Neural progenitor cell (in vitro differentiated cells): ENCODE measurements at regions not wholly inside any gene's neighbourhood (a gene's known extent, or its start where the extent isn't known, plus 50 kb on each side); places are given as distances from the start of the nearest gene placed in this dataset.

Experiments used
- EZH2 ChIP-seq: fragments of 200-600 bp; sonication (generic); IDR thresholded peaks from 2 replicates; pipeline ENCODE4 v1.6.1; 2017; ENCODE audit warnings: antibody characterized with exemption, mild to moderate bottlenecking, moderate library complexity
- EZH2phosphoT487 ChIP-seq: fragments of 200-600 bp; sonication (generic); IDR thresholded peaks from 2 replicates; pipeline ENCODE4 v1.6.1; 2017; ENCODE audit warnings: antibody characterized with exemption
- TF ChIP-seq, protein P1 (sequence below): fragments of 200-600 bp; sonication (generic); IDR thresholded peaks from 2 replicates; pipeline ENCODE4 v1.5.1; 2017; ENCODE audit warnings: antibody characterized with exemption, mild to moderate bottlenecking

DNA sequence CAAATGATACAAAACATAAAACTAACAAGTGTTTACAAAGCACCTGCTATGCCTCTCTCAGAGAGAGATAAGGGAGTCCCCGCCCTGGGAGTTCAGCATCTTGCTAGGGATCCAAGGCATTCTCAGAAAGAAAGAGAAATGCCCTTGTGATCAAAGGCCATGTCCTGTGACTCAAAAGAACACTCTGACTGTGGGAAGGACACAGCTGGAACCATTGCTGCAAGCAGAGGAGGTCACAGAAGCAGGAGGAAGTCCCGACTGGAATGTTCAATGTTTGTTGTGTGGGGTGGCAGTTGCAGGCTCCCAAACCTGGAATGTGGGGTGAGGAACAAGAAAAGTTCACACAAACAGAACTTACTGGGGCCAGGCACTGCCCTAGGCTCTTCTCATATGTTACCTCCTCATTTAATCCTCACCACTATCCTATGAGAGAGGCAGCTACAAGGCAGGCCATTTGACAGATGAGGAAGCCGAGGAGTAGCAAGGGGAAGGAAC is 93.0 kb upstream of the GRIK3 start:
- TF ChIP-seq, protein P1, sequence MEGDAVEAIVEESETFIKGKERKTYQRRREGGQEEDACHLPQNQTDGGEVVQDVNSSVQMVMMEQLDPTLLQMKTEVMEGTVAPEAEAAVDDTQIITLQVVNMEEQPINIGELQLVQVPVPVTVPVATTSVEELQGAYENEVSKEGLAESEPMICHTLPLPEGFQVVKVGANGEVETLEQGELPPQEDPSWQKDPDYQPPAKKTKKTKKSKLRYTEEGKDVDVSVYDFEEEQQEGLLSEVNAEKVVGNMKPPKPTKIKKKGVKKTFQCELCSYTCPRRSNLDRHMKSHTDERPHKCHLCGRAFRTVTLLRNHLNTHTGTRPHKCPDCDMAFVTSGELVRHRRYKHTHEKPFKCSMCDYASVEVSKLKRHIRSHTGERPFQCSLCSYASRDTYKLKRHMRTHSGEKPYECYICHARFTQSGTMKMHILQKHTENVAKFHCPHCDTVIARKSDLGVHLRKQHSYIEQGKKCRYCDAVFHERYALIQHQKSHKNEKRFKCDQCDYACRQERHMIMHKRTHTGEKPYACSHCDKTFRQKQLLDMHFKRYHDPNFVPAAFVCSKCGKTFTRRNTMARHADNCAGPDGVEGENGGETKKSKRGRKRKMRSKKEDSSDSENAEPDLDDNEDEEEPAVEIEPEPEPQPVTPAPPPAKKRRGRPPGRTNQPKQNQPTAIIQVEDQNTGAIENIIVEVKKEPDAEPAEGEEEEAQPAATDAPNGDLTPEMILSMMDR, result no peak
- TF ChIP-seq EZH2, result no peak
- TF ChIP-seq EZH2phosphoT487, result no peak
